GM10266 (cell line): ENCODE measurements at regions not wholly inside any gene's neighbourhood (a gene's known extent, or its start where the extent isn't known, plus 50 kb on each side); places are given as distances from the start of the nearest gene placed in this dataset.
"Not testable (repeated sequence)": the region's sequence is repeated elsewhere in the genome, so short reads cannot be mapped to it uniquely, and the experiment has no call there.

Experiments used
- DNase-seq: peaks from one replicate; pipeline ENCODE4 v3.0.0; 2012; ENCODE audit errors: extremely low spot score
- CTCF ChIP-seq: IDR thresholded peaks from 2 replicates; pipeline ENCODE4 v1.5.1; 2012; ENCODE audit warnings: mild to moderate bottlenecking, low read depth; ENCODE audit not compliant: control insufficient read depth, insufficient read depth; ENCODE audit errors: missing control alignments

- DNase-seq = no peak
- TF ChIP-seq CTCF = no peak
Observed at GRCh38 chr19:30686176-30686820, 314.1 kb downstream of the ZNF536 start.

GRCh38 chr19:30685426-30686000 is 313.3 kb downstream of the ZNF536 start:
- no peak for TF ChIP-seq CTCF
- no peak for DNase-seq

GRCh38 chr19:30684613-30685012 is 312.4 kb downstream of the ZNF536 start:
- no peak for DNase-seq
- no peak for TF ChIP-seq CTCF

GRCh38 chr19:30682999-30683536 is 310.9 kb downstream of the ZNF536 start:
- peak; percentile 91 for TF ChIP-seq CTCF
- peak; percentile 77 for DNase-seq

GRCh38 chr19:30682146-30682998 is 310.2 kb downstream of the ZNF536 start:
- TF ChIP-seq CTCF = no peak
- DNase-seq = no peak

GRCh38 chr19:30681162-30682100 is 309.2 kb downstream of the ZNF536 start:
- no peak for DNase-seq
- TF ChIP-seq CTCF = no peak

- not testable (repeated sequence) for DNase-seq
Observed at GRCh38 chr19:30680399-30680798, 308.2 kb downstream of the ZNF536 start.
